Stimulated activated CD4-positive, alpha-beta T cell treated with anti-CD3 and anti-CD28 coated beads, TNF-alpha, amount 100 ng/mL, for 24 hours (primary cell): ENCODE measurements at regions not wholly inside any gene's neighbourhood (a gene's known extent, or its start where the extent isn't known, plus 50 kb on each side); places are given as distances from the start of the nearest gene placed in this dataset.

ENCODE experiments used
- DNase-seq, 3 experiments: peaks; one replicate each; pipeline ENCODE4 v3.0.0-alpha.2; 2020; ENCODE audit warnings: low read depth in 3 of 3

GRCh38 chr1:212558693-212559480 lies 49.7 kb upstream of the ATF3 start:
- peak; percentile 81 to 85 (median 83) for DNase-seq
